ENCODE measurements at regions not wholly inside any gene's neighbourhood (a gene's known extent, or its start where the extent isn't known, plus 50 kb on each side); places are given as distances from the start of the nearest gene placed in this dataset.

DNA sequence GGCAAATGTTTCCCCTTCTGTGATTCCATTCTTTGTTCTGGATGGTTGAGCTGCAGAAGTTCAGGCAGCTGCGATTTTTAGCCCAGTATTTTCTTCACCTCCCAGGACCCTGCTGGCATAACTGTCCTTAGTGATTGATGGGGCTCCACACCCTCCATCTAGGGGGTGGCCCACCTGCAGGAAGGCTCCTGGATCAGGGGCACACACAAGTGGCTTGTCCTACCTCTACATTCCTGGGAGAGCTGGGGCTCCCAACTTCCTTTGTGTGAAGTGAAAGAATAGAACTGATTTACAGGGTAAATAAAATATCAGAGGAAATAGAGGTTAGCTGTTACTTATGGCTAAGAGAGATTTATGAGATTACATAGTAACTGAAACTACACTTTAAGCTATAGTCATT, 129.5 kb upstream of the MAP3K7 start:
- TF ChIP-seq, protein P1, sequence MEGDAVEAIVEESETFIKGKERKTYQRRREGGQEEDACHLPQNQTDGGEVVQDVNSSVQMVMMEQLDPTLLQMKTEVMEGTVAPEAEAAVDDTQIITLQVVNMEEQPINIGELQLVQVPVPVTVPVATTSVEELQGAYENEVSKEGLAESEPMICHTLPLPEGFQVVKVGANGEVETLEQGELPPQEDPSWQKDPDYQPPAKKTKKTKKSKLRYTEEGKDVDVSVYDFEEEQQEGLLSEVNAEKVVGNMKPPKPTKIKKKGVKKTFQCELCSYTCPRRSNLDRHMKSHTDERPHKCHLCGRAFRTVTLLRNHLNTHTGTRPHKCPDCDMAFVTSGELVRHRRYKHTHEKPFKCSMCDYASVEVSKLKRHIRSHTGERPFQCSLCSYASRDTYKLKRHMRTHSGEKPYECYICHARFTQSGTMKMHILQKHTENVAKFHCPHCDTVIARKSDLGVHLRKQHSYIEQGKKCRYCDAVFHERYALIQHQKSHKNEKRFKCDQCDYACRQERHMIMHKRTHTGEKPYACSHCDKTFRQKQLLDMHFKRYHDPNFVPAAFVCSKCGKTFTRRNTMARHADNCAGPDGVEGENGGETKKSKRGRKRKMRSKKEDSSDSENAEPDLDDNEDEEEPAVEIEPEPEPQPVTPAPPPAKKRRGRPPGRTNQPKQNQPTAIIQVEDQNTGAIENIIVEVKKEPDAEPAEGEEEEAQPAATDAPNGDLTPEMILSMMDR (conservative IDR thresholded peaks at IDR 0.05 in 1 of 2, IDR thresholded peaks at IDR 0.05 in 1 of 2; ENCODE audit: low read depth in 1 of 2, low read length in 2 of 2): no peak
- no peak for TF ChIP-seq EZH2 (IDR thresholded peaks at IDR 0.05; ENCODE audit: low read length, missing control alignments)

Data from fibroblast of lung (primary cell).